NT2/D1 (cell line): ENCODE measurements at regions not wholly inside any gene's neighbourhood (a gene's known extent, or its start where the extent isn't known, plus 50 kb on each side); places are given as distances from the start of the nearest gene placed in this dataset.

Source experiments
- SUZ12 ChIP-seq: IDR thresholded peaks from 2 replicates; pipeline ENCODE4 v1.6.1; 2011; ENCODE audit not compliant: insufficient read length, insufficient read depth; ENCODE audit errors: extremely low read depth
- YY1 ChIP-seq: IDR thresholded peaks from 2 replicates; pipeline ENCODE4 v1.6.1; 2011; ENCODE audit not compliant: insufficient read length, insufficient read depth
- ZNF274 ChIP-seq: IDR thresholded peaks from 2 replicates; pipeline ENCODE4 v1.6.1; 2011; ENCODE audit warnings: mild to moderate bottlenecking, low read depth, low read length

GRCh38 chr12:127115468-127116035 is 1151.4 kb upstream of the TMEM132C start:
- no peak for TF ChIP-seq SUZ12
- TF ChIP-seq YY1 = no peak
- no peak for TF ChIP-seq ZNF274
